ENCODE measurements at regions not wholly inside any gene's neighbourhood (a gene's known extent, or its start where the extent isn't known, plus 50 kb on each side); places are given as distances from the start of the nearest gene placed in this dataset.

DNA sequence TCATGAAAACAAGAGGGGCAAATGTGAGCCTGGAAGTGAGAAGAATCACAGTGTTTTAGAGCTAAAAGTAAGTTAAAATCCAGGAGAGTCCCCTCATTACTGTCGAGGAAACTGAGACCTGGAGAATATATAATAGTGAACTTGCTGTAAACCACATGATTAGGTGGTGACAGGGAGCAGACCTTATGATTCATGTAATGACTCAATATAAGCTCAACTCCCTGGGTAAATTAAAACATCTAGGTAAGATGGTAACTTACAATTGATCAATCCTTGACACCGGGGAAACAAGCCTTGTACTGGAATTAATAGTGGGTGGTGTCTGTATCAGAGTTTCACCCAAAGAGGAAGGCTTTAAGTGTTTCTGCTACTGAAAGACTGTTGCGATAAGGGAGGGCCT lies 269.3 kb downstream of the SNAPC1 start:
- TF ChIP-seq POLR2A (IDR thresholded peaks at IDR 0.05) (no peak), CTCF (IDR thresholded peaks at IDR 0.05) (no peak)
